ENCODE measurements at regions not wholly inside any gene's neighbourhood (a gene's known extent, or its start where the extent isn't known, plus 50 kb on each side); places are given as distances from the start of the nearest gene placed in this dataset.
"Not testable (repeated sequence)": the region's sequence is repeated elsewhere in the genome, so short reads cannot be mapped to it uniquely, and the experiment has no call there.

GRCh38 chr16:26857371-26857770 lies 209.4 kb upstream of the C16orf82 start:
- no peak overlapping the region for H3K4me3 ChIP-seq (ENCODE audit: low read depth, low read length)
- TF ChIP-seq, protein P1, sequence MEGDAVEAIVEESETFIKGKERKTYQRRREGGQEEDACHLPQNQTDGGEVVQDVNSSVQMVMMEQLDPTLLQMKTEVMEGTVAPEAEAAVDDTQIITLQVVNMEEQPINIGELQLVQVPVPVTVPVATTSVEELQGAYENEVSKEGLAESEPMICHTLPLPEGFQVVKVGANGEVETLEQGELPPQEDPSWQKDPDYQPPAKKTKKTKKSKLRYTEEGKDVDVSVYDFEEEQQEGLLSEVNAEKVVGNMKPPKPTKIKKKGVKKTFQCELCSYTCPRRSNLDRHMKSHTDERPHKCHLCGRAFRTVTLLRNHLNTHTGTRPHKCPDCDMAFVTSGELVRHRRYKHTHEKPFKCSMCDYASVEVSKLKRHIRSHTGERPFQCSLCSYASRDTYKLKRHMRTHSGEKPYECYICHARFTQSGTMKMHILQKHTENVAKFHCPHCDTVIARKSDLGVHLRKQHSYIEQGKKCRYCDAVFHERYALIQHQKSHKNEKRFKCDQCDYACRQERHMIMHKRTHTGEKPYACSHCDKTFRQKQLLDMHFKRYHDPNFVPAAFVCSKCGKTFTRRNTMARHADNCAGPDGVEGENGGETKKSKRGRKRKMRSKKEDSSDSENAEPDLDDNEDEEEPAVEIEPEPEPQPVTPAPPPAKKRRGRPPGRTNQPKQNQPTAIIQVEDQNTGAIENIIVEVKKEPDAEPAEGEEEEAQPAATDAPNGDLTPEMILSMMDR (IDR thresholded peaks at IDR 0.05; ENCODE audit: insufficient read depth, low read depth, low read length, missing control alignments), result no peak
- no peak for DNase-seq (ENCODE audit: low read depth)

DNA sequence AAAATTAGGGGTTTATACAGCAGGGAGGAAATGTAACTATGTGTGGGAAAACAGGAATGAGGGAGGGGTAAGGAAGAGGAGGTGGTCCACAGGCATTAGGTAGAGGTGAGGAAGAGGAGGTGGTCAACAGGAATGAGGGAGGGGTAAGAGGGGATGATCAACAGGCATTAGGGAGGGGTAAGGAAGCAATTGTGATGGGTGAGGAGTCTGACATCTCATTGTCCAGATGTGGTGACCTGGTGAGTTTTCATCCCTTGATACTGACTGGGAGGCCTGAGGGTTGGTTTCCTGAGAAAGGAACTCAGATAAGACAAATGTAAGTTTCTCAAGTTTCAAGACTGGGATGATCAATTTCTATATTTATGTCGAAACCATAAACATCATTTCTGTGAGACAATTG lies 206.2 kb upstream of the C16orf82 start:
- H3K4me3 ChIP-seq (ENCODE audit: low read depth, low read length), result no peak overlapping the region
- TF ChIP-seq, protein P1 (IDR thresholded peaks at IDR 0.05; ENCODE audit: insufficient read depth, low read depth, low read length, missing control alignments), result no peak
- DNase-seq (ENCODE audit: low read depth), result no peak

GRCh38 chr16:26863931-26864330 lies 202.8 kb upstream of the C16orf82 start:
- H3K4me3 ChIP-seq (ENCODE audit: low read depth, low read length), result no peak overlapping the region
- TF ChIP-seq, protein P1 (IDR thresholded peaks at IDR 0.05; ENCODE audit: insufficient read depth, low read depth, low read length, missing control alignments), result no peak
- DNase-seq (ENCODE audit: low read depth), result no peak

GRCh38 chr16:26874318-26874717 lies 192.4 kb upstream of the C16orf82 start:
- not testable (repeated sequence) for DNase-seq (ENCODE audit: low read depth); H3K4me3 ChIP-seq (ENCODE audit: low read depth, low read length)

DNA sequence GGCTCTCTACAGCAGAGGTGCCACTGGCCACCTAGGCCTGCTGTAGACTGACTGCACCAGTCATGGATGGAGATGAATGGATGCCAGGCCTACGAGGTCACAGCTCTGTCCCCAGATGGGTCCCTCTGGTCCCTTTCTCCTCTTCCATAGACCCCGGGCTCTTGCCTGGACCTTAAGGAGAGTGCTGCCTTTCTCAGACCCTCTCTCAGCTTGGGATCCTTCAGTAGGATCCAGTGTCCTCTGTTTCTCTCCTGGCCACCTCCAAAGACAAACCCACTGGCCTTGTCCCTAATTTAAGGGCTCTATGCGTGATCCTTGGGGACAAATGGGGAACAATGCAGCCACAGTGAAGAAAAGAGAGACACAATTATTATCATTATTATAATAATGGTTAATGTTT lies 189.3 kb upstream of the C16orf82 start:
- H3K4me3 ChIP-seq (ENCODE audit: low read depth, low read length), result no peak overlapping the region
- no peak for DNase-seq (ENCODE audit: low read depth)
- TF ChIP-seq, protein P1 (IDR thresholded peaks at IDR 0.05; ENCODE audit: insufficient read depth, low read depth, low read length, missing control alignments), result no peak

GRCh38 chr16:26885674-26886073 lies 181.1 kb upstream of the C16orf82 start:
- TF ChIP-seq, protein P1 (IDR thresholded peaks at IDR 0.05; ENCODE audit: insufficient read depth, low read depth, low read length, missing control alignments), result no peak

GRCh38 chr16:26889740-26890139 lies 177.0 kb upstream of the C16orf82 start:
- no peak for DNase-seq (ENCODE audit: low read depth)
- TF ChIP-seq, protein P1 (IDR thresholded peaks at IDR 0.05; ENCODE audit: insufficient read depth, low read depth, low read length, missing control alignments), result no peak
- no peak overlapping the region for H3K4me3 ChIP-seq (ENCODE audit: low read depth, low read length)

More at GRCh38 chr16:26885674-26886073, 181.1 kb upstream of the C16orf82 start:
- H3K4me3 ChIP-seq (ENCODE audit: low read depth, low read length), result no peak overlapping the region
- DNase-seq (ENCODE audit: low read depth), result no peak
